ENCODE measurements at regions not wholly inside any gene's neighbourhood (a gene's known extent, or its start where the extent isn't known, plus 50 kb on each side); places are given as distances from the start of the nearest gene placed in this dataset.

GRCh38 chr18:33900638-33901037, 322.6 kb downstream of the ASXL3 start:
- H3K9me1 ChIP-seq (replicated peaks; ENCODE audit: control insufficient read depth, extremely low read depth, insufficient read depth, low read length) = no peaks in the 10 kb centered on the region
- BruUV-seq (replicated peaks) = no TSS peak
- TF ChIP-seq POLR2A (IDR thresholded peaks at IDR 0.05; ENCODE audit: low read depth, low read length) (no peak), POLR2AphosphoS5 (IDR thresholded peaks at IDR 0.05; ENCODE audit: insufficient read depth, low read depth, low read length) (no peak), FOS (IDR thresholded peaks at IDR 0.05; ENCODE audit: borderline replicate concordance, insufficient read depth, low read length) (no peak), JUN (IDR thresholded peaks at IDR 0.05; ENCODE audit: borderline replicate concordance, insufficient read depth, insufficient read length, low read depth) (no peak), CTCF (IDR thresholded peaks at IDR 0.05; ENCODE audit: extremely low read depth in 1 of 2, insufficient read depth in 1 of 2, low read depth in 1 of 2, low read length in 2 of 2) (no peak), MYC (IDR thresholded peaks at IDR 0.05; ENCODE audit: low read depth, low read length) (no peak), EZH2 (IDR thresholded peaks at IDR 0.05; ENCODE audit: borderline replicate concordance, low read depth, low read length, severe bottlenecking) (no peak), GATA2 (IDR thresholded peaks at IDR 0.05; ENCODE audit: insufficient read depth, insufficient read length, low read depth, low read length) (no peak)
- TF ChIP-seq, protein P1, sequence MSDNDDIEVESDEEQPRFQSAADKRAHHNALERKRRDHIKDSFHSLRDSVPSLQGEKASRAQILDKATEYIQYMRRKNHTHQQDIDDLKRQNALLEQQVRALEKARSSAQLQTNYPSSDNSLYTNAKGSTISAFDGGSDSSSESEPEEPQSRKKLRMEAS (IDR thresholded peaks at IDR 0.05; ENCODE audit: insufficient read depth, insufficient read length) = no peak
- H3K9me3 ChIP-seq (replicated peaks; ENCODE audit: control insufficient read depth, insufficient read depth, low read length) = peaks cover 2% of the 10 kb centered on the region
- no peak overlapping the region for H3K9ac ChIP-seq (replicated peaks; ENCODE audit: extremely low read depth, insufficient read depth, low read length)
- dilution Hi-C loops (cut with MboI; ENCODE audit: extremely low pct_ligation_motif_present, low sequenced_read_pairs) = no loop called here
- H4K20me1 ChIP-seq (replicated peaks; ENCODE audit: control insufficient read depth, extremely low read depth, insufficient read depth, low read length) = no peaks in the 10 kb centered on the region
- no peak overlapping the region for H3K4me3 ChIP-seq (replicated peaks in 1 of 3; ENCODE audit: insufficient read depth in 1 of 3, low read depth in 1 of 3, low read length in 3 of 3)
- no peak overlapping the region for H3K27ac ChIP-seq (ENCODE audit: insufficient read depth, low read depth, low read length)
- no peaks in the 10 kb centered on the region for H3K27me3 ChIP-seq (ENCODE audit: control insufficient read depth in 2 of 2, insufficient read depth in 2 of 2, low read length in 2 of 2)
- H3K79me2 ChIP-seq (ENCODE audit: control insufficient read depth, insufficient read depth, low read length) = no peaks in the 10 kb centered on the region
- intact Hi-C loops (cut with micrococcal nuclease) = no loop called here
- H3K4me2 ChIP-seq (ENCODE audit: insufficient read depth, low read length) = no peak overlapping the region
- ChIA-PET POLR2A (no interaction called here), CTCF (no interaction called here)
- FAIRE-seq = no peak
- H2AFZ ChIP-seq (ENCODE audit: low read depth, low read length) = no peak overlapping the region
- H3K4me1 ChIP-seq (ENCODE audit: control insufficient read depth, extremely low read depth, insufficient read depth, low read length) = no peaks in the 10 kb centered on the region
- DNase-seq (ENCODE audit: low read depth, low spot score) = no peak
- no peaks in the 10 kb centered on the region for H3K36me3 ChIP-seq (ENCODE audit: control insufficient read depth in 2 of 2, extremely low read depth in 1 of 2, insufficient read depth in 2 of 2, low read length in 2 of 2)

All from endothelial cell of umbilical vein (primary cell).